ENCODE measurements at regions not wholly inside any gene's neighbourhood (a gene's known extent, or its start where the extent isn't known, plus 50 kb on each side); places are given as distances from the start of the nearest gene placed in this dataset.

GRCh38 chrX:13398839-13399238, 79.0 kb upstream of the ATXN3L start:
- H3K9me2 ChIP-seq (replicated peaks; ENCODE audit: insufficient read depth, low read length): no peaks in the 10 kb centered on the region
- H2AFZ ChIP-seq (ENCODE audit: low read length): no peak overlapping the region
- H3K36me3 ChIP-seq (ENCODE audit: insufficient read depth, low read length): no peaks in the 10 kb centered on the region
- H3K4me3 ChIP-seq (ENCODE audit: low read length): no peak overlapping the region
- no peak overlapping the region for H3K9ac ChIP-seq (ENCODE audit: low read length)
- no peaks in the 10 kb centered on the region for H3K27me3 ChIP-seq (ENCODE audit: low read length)
- H4K20me1 ChIP-seq (ENCODE audit: insufficient read depth, low read depth, low read length): no peaks in the 10 kb centered on the region
- no peak for DNase-seq
- H3K79me2 ChIP-seq (ENCODE audit: low read length): no peaks in the 10 kb centered on the region
- H3K27ac ChIP-seq (ENCODE audit: low read length): no peak overlapping the region
- no peaks in the 10 kb centered on the region for H3K9me3 ChIP-seq (ENCODE audit: low read length)
- no peaks in the 10 kb centered on the region for H3K4me1 ChIP-seq (ENCODE audit: low read length)
- H3K4me2 ChIP-seq (ENCODE audit: low read depth, low read length, poor library complexity, severe bottlenecking): no peak overlapping the region

GRCh38 chrX:13397878-13398818, 78.3 kb upstream of the ATXN3L start:
- peak; percentile 23 for DNase-seq
- H3K4me3 ChIP-seq (ENCODE audit: low read length): no peak overlapping the region
- H3K4me2 ChIP-seq (ENCODE audit: low read depth, low read length, poor library complexity, severe bottlenecking): no peak overlapping the region
- no peaks in the 10 kb centered on the region for H3K9me3 ChIP-seq (ENCODE audit: low read length)
- H3K9me2 ChIP-seq (replicated peaks; ENCODE audit: insufficient read depth, low read length): no peaks in the 10 kb centered on the region
- H3K36me3 ChIP-seq (ENCODE audit: insufficient read depth, low read length): no peaks in the 10 kb centered on the region
- H3K27ac ChIP-seq (ENCODE audit: low read length): no peak overlapping the region
- H3K27me3 ChIP-seq (ENCODE audit: low read length): no peaks in the 10 kb centered on the region
- H2AFZ ChIP-seq (ENCODE audit: low read length): no peak overlapping the region
- no peak overlapping the region for H3K9ac ChIP-seq (ENCODE audit: low read length)
- H4K20me1 ChIP-seq (ENCODE audit: insufficient read depth, low read depth, low read length): no peaks in the 10 kb centered on the region
- H3K4me1 ChIP-seq (ENCODE audit: low read length): no peaks in the 10 kb centered on the region
- no peaks in the 10 kb centered on the region for H3K79me2 ChIP-seq (ENCODE audit: low read length)

GRCh38 chrX:13396924-13397323, 77.1 kb upstream of the ATXN3L start:
- Histone ChIP-seq H3K27me3 (ENCODE audit: low read length) (no peaks in the 10 kb centered on the region), H3K9ac (ENCODE audit: low read length) (no peak overlapping the region), H3K27ac (ENCODE audit: low read length) (no peak overlapping the region), H3K4me1 (ENCODE audit: low read length) (no peaks in the 10 kb centered on the region), H3K4me3 (ENCODE audit: low read length) (no peak overlapping the region), H3K4me2 (ENCODE audit: low read depth, low read length, poor library complexity, severe bottlenecking) (no peak overlapping the region), H3K9me3 (ENCODE audit: low read length) (no peaks in the 10 kb centered on the region), H2AFZ (ENCODE audit: low read length) (no peak overlapping the region), H3K9me2 (replicated peaks; ENCODE audit: insufficient read depth, low read length) (no peaks in the 10 kb centered on the region), H3K36me3 (ENCODE audit: insufficient read depth, low read length) (no peaks in the 10 kb centered on the region), H4K20me1 (ENCODE audit: insufficient read depth, low read depth, low read length) (no peaks in the 10 kb centered on the region), H3K79me2 (ENCODE audit: low read length) (no peaks in the 10 kb centered on the region)
- no peak for DNase-seq

GRCh38 chrX:13389501-13389900, 69.6 kb upstream of the ATXN3L start:
- Histone ChIP-seq H3K36me3 (ENCODE audit: insufficient read depth, low read length) (no peaks in the 10 kb centered on the region), H3K9me3 (ENCODE audit: low read length) (no peaks in the 10 kb centered on the region), H3K9me2 (replicated peaks; ENCODE audit: insufficient read depth, low read length) (no peaks in the 10 kb centered on the region)

GRCh38 chrX:13387666-13388494, 68.0 kb upstream of the ATXN3L start:
- Histone ChIP-seq H3K4me3 (ENCODE audit: low read length) (no peak overlapping the region), H3K36me3 (ENCODE audit: insufficient read depth, low read length) (no peaks in the 10 kb centered on the region), H3K9ac (ENCODE audit: low read length) (no peak overlapping the region), H3K4me2 (ENCODE audit: low read depth, low read length, poor library complexity, severe bottlenecking) (no peak overlapping the region), H3K4me1 (ENCODE audit: low read length) (peaks cover 14% of the 10 kb centered on the region), H3K79me2 (ENCODE audit: low read length) (no peaks in the 10 kb centered on the region), H3K9me2 (replicated peaks; ENCODE audit: insufficient read depth, low read length) (no peaks in the 10 kb centered on the region), H3K27me3 (ENCODE audit: low read length) (no peaks in the 10 kb centered on the region), H3K9me3 (ENCODE audit: low read length) (no peaks in the 10 kb centered on the region), H3K27ac (ENCODE audit: low read length) (no peak overlapping the region), H4K20me1 (ENCODE audit: insufficient read depth, low read depth, low read length) (no peaks in the 10 kb centered on the region), H2AFZ (ENCODE audit: low read length) (no peak overlapping the region)
- peak; percentile 43 for DNase-seq

More at GRCh38 chrX:13389501-13389900, 69.6 kb upstream of the ATXN3L start:
- DNase-seq: no peak
- Histone ChIP-seq H2AFZ (ENCODE audit: low read length) (no peak overlapping the region), H4K20me1 (ENCODE audit: insufficient read depth, low read depth, low read length) (no peaks in the 10 kb centered on the region), H3K27me3 (ENCODE audit: low read length) (no peaks in the 10 kb centered on the region), H3K4me1 (ENCODE audit: low read length) (no peaks in the 10 kb centered on the region), H3K9ac (ENCODE audit: low read length) (no peak overlapping the region), H3K79me2 (ENCODE audit: low read length) (no peaks in the 10 kb centered on the region), H3K27ac (ENCODE audit: low read length) (no peak overlapping the region), H3K4me2 (ENCODE audit: low read depth, low read length, poor library complexity, severe bottlenecking) (no peak overlapping the region), H3K4me3 (ENCODE audit: low read length) (no peak overlapping the region)

- Histone ChIP-seq H3K9me2 (replicated peaks; ENCODE audit: insufficient read depth, low read length) (no peaks in the 10 kb centered on the region), H3K4me3 (ENCODE audit: low read length) (no peak overlapping the region), H3K9ac (ENCODE audit: low read length) (no peak overlapping the region), H3K27me3 (ENCODE audit: low read length) (no peaks in the 10 kb centered on the region), H2AFZ (ENCODE audit: low read length) (no peak overlapping the region), H3K36me3 (ENCODE audit: insufficient read depth, low read length) (no peaks in the 10 kb centered on the region), H4K20me1 (ENCODE audit: insufficient read depth, low read depth, low read length) (no peaks in the 10 kb centered on the region), H3K4me2 (ENCODE audit: low read depth, low read length, poor library complexity, severe bottlenecking) (no peak overlapping the region), H3K4me1 (ENCODE audit: low read length) (peaks cover 14% of the 10 kb centered on the region), H3K9me3 (ENCODE audit: low read length) (no peaks in the 10 kb centered on the region), H3K27ac (ENCODE audit: low read length) (no peak overlapping the region), H3K79me2 (ENCODE audit: low read length) (no peaks in the 10 kb centered on the region)
- no peak for DNase-seq
Measured at GRCh38 chrX:13386636-13387035, 66.8 kb upstream of the ATXN3L start.

- DNase-seq: no peak
- Histone ChIP-seq H3K4me3 (ENCODE audit: low read length) (no peak overlapping the region), H3K9me2 (replicated peaks; ENCODE audit: insufficient read depth, low read length) (no peaks in the 10 kb centered on the region), H3K9me3 (ENCODE audit: low read length) (no peaks in the 10 kb centered on the region), H3K79me2 (ENCODE audit: low read length) (no peaks in the 10 kb centered on the region), H3K9ac (ENCODE audit: low read length) (no peak overlapping the region), H2AFZ (ENCODE audit: low read length) (no peak overlapping the region), H3K4me1 (ENCODE audit: low read length) (peaks cover 14% of the 10 kb centered on the region), H3K4me2 (ENCODE audit: low read depth, low read length, poor library complexity, severe bottlenecking) (no peak overlapping the region), H4K20me1 (ENCODE audit: insufficient read depth, low read depth, low read length) (no peaks in the 10 kb centered on the region), H3K36me3 (ENCODE audit: insufficient read depth, low read length) (no peaks in the 10 kb centered on the region), H3K27ac (ENCODE audit: low read length) (no peak overlapping the region), H3K27me3 (ENCODE audit: low read length) (no peaks in the 10 kb centered on the region)
Measured at GRCh38 chrX:13386092-13386491, 66.2 kb upstream of the ATXN3L start.

GRCh38 chrX:13383907-13384306, 64.1 kb upstream of the ATXN3L start:
- Histone ChIP-seq H3K79me2 (ENCODE audit: low read length) (no peaks in the 10 kb centered on the region), H3K9me2 (replicated peaks; ENCODE audit: insufficient read depth, low read length) (no peaks in the 10 kb centered on the region), H3K9ac (ENCODE audit: low read length) (0 out of 2 replicates have a peak overlapping the region, but pooled peaks have one; percentile 5), H3K27ac (ENCODE audit: low read length) (peak overlapping the region; percentile 54), H3K27me3 (ENCODE audit: low read length) (no peaks in the 10 kb centered on the region), H3K4me1 (ENCODE audit: low read length) (peaks cover 14% of the 10 kb centered on the region), H3K4me3 (ENCODE audit: low read length) (0 out of 2 replicates have a peak overlapping the region, but pooled peaks have one; percentile 19), H2AFZ (ENCODE audit: low read length) (peak overlapping the region; percentile 10; the same call in 1 of the 2 replicates), H3K4me2 (ENCODE audit: low read depth, low read length, poor library complexity, severe bottlenecking) (peak overlapping the region; percentile 36), H3K36me3 (ENCODE audit: insufficient read depth, low read length) (no peaks in the 10 kb centered on the region), H4K20me1 (ENCODE audit: insufficient read depth, low read depth, low read length) (no peaks in the 10 kb centered on the region), H3K9me3 (ENCODE audit: low read length) (no peaks in the 10 kb centered on the region)
- peak; percentile 75 for DNase-seq
